ENCODE measurements at regions not wholly inside any gene's neighbourhood (a gene's known extent, or its start where the extent isn't known, plus 50 kb on each side); places are given as distances from the start of the nearest gene placed in this dataset.

- TF ChIP-seq CTCF (IDR thresholded peaks at IDR 0.05; ENCODE audit: low read depth, low read length), result no peak
- no peak for DNase-seq (ENCODE audit: low read depth, low spot score)
Measured at GRCh38 chr5:173785400-173785799, 102.7 kb upstream of the CPEB4 start.

GRCh38 chr5:173785866-173786265 is 102.3 kb upstream of the CPEB4 start:
- in situ Hi-C loops (cut with HindIII; ENCODE audit: low sequenced_read_pairs), result no loop called here
- no peak for TF ChIP-seq CTCF (IDR thresholded peaks at IDR 0.05; ENCODE audit: low read depth, low read length)
- DNase-seq (ENCODE audit: low read depth, low spot score), result no peak
- no peak overlapping the region for H3K4me3 ChIP-seq (ENCODE audit: low read depth, low read length)

More at GRCh38 chr5:173785400-173785799, 102.7 kb upstream of the CPEB4 start:
- in situ Hi-C loops (cut with HindIII; ENCODE audit: low sequenced_read_pairs), result no loop called here
- no peak overlapping the region for H3K4me3 ChIP-seq (ENCODE audit: low read depth, low read length)

- DNase-seq (ENCODE audit: low read depth, low spot score), result no peak
- in situ Hi-C loops (cut with HindIII; ENCODE audit: low sequenced_read_pairs), result no loop called here
- H3K4me3 ChIP-seq (ENCODE audit: low read depth, low read length), result no peak overlapping the region
- no peak for TF ChIP-seq CTCF (IDR thresholded peaks at IDR 0.05; ENCODE audit: low read depth, low read length)
Measured at GRCh38 chr5:173786286-173787187, 101.6 kb upstream of the CPEB4 start.

GRCh38 chr5:173789031-173789920 is 98.9 kb upstream of the CPEB4 start:
- no peak overlapping the region for H3K4me3 ChIP-seq (ENCODE audit: low read depth, low read length)
- peak; percentile 84 for DNase-seq (ENCODE audit: low read depth, low spot score)
- no peak for TF ChIP-seq CTCF (IDR thresholded peaks at IDR 0.05; ENCODE audit: low read depth, low read length)
- in situ Hi-C loops (cut with HindIII; ENCODE audit: low sequenced_read_pairs), result no loop called here

- TF ChIP-seq CTCF (IDR thresholded peaks at IDR 0.05; ENCODE audit: low read depth, low read length), result no peak
- DNase-seq (ENCODE audit: low read depth, low spot score), result no peak
- in situ Hi-C loops (cut with HindIII; ENCODE audit: low sequenced_read_pairs), result no loop called here
- H3K4me3 ChIP-seq (ENCODE audit: low read depth, low read length), result no peak overlapping the region
Measured at GRCh38 chr5:173790177-173790719, 97.9 kb upstream of the CPEB4 start.

GRCh38 chr5:173790836-173791546 is 97.2 kb upstream of the CPEB4 start:
- no peak overlapping the region for H3K4me3 ChIP-seq (ENCODE audit: low read depth, low read length)
- in situ Hi-C loops (cut with HindIII; ENCODE audit: low sequenced_read_pairs), result no loop called here
- DNase-seq (ENCODE audit: low read depth, low spot score), result no peak
- no peak for TF ChIP-seq CTCF (IDR thresholded peaks at IDR 0.05; ENCODE audit: low read depth, low read length)

Data from astrocyte of the spinal cord (primary cell).